GM12892 (cell line): ENCODE measurements at regions not wholly inside any gene's neighbourhood (a gene's known extent, or its start where the extent isn't known, plus 50 kb on each side); places are given as distances from the start of the nearest gene placed in this dataset.

Source experiments
- POLR2A ChIP-seq: IDR thresholded peaks from 2 replicates; pipeline ENCODE4 v1.6.1; 2011; ENCODE audit warnings: low read depth, low read length, control low read depth
- POLR2AphosphoS5 ChIP-seq: IDR thresholded peaks from 2 replicates; pipeline ENCODE4 v1.6.1; 2011; ENCODE audit warnings: low read depth, low read length, control low read depth

DNA sequence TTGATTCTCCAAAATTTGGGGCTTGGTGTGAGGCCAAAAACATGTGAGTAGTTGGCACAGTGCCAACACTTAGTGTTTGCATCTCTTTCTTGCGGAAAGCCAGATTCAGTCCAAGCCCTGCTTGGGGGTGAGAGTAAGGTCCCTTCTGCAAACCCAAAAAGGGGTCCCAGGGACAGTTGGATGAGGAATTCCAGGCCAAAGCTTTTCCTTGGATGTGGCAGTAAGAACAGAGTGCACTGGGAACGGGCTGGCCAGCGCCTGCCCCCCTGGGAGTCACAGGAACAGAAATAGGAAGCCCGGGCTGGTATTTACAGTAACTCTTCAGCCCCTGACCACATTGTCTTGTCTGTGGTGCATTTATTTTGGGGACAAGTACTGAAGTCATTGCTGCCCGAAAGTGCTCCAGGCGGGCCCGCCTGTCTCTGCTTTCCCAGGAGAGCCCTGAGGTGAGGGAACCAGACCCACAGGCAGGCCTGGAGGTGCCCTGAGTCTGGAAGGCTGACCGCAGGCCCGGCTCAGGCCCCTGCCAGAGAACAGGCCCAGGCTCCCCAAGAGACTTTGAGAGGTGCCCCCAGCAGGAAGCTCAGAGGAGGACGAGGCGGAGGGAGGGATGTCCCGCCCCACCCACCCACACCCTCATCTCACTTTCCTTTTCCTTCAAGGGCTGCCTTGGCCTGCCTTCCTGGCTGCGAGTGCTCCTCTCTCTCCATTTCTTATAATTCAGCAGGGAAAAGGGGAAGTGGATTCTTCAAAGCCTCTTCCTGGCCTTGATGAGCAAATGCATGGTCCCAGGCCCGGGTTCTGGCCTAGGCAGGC lies 218.4 kb downstream of the MAFB start:
- TF ChIP-seq POLR2A (no peak), POLR2AphosphoS5 (no peak)
